ES-I3 (cell line): ENCODE measurements at regions not wholly inside any gene's neighbourhood (a gene's known extent, or its start where the extent isn't known, plus 50 kb on each side); places are given as distances from the start of the nearest gene placed in this dataset.
"Not testable (repeated sequence)": the region's sequence is repeated elsewhere in the genome, so short reads cannot be mapped to it uniquely, and the experiment has no call there.

Experiments used
- H3K36me3 ChIP-seq: 2 replicates; pipeline ENCODE4 v1.6.1; 2013; ENCODE audit warnings: mild to moderate bottlenecking, low read length, control low read depth, moderate library complexity; ENCODE audit not compliant: insufficient read depth
- H3K4me1 ChIP-seq: 2 replicates; pipeline ENCODE4 v1.6.1; 2013; ENCODE audit warnings: mild to moderate bottlenecking, control low read depth, low read length; ENCODE audit not compliant: insufficient read depth
- H3K9ac ChIP-seq: 2 replicates; pipeline ENCODE4 v1.6.1; 2013; ENCODE audit warnings: low read depth, mild to moderate bottlenecking, low read length, moderate library complexity
- H3K9me3 ChIP-seq: 2 replicates; pipeline ENCODE4 v1.6.1; 2013; ENCODE audit warnings: mild to moderate bottlenecking, low read length, moderate library complexity; ENCODE audit not compliant: control insufficient read depth, insufficient read depth

- Histone ChIP-seq H3K36me3 (no peaks in the 10 kb centered on the region), H3K9me3 (no peaks in the 10 kb centered on the region), H3K9ac (no peak overlapping the region), H3K4me1 (no peaks in the 10 kb centered on the region)
These were observed 1678.6 kb upstream of the CELF4 start for GRCh38 chr18:39244242-39244641.

- Histone ChIP-seq H3K4me1 (no peaks in the 10 kb centered on the region), H3K36me3 (no peaks in the 10 kb centered on the region), H3K9ac (no peak overlapping the region), H3K9me3 (no peaks in the 10 kb centered on the region)
These were observed 1675.9 kb upstream of the CELF4 start for GRCh38 chr18:39241534-39241933.

GRCh38 chr18:39238981-39239660 is 1673.5 kb upstream of the CELF4 start:
- 0 out of 2 replicates have a peak, but pooled peaks cover 3% of the 10 kb centered on the region for H3K9me3 ChIP-seq
- no peaks in the 10 kb centered on the region for H3K4me1 ChIP-seq
- H3K9ac ChIP-seq, result no peak overlapping the region
- H3K36me3 ChIP-seq, result no peaks in the 10 kb centered on the region

- H3K9me3 ChIP-seq, result peaks cover 7% of the 10 kb centered on the region
- H3K9ac ChIP-seq, result no peak overlapping the region
- H3K36me3 ChIP-seq, result no peaks in the 10 kb centered on the region
- no peaks in the 10 kb centered on the region for H3K4me1 ChIP-seq
These were observed 1669.6 kb upstream of the CELF4 start for GRCh38 chr18:39235118-39235719.

- Histone ChIP-seq H3K36me3 (no peaks in the 10 kb centered on the region), H3K9ac (no peak overlapping the region), H3K9me3 (peaks cover 7% of the 10 kb centered on the region), H3K4me1 (no peaks in the 10 kb centered on the region)
These were observed 1667.3 kb upstream of the CELF4 start for GRCh38 chr18:39232937-39233336.

GRCh38 chr18:39232490-39232889 is 1666.9 kb upstream of the CELF4 start:
- H3K4me1 ChIP-seq, result no peaks in the 10 kb centered on the region
- no peaks in the 10 kb centered on the region for H3K36me3 ChIP-seq
- no peak overlapping the region for H3K9ac ChIP-seq
- H3K9me3 ChIP-seq, result peaks cover 7% of the 10 kb centered on the region

GRCh38 chr18:39230086-39230803 is 1664.6 kb upstream of the CELF4 start:
- peaks cover 7% of the 10 kb centered on the region for H3K9me3 ChIP-seq
- H3K36me3 ChIP-seq, result no peaks in the 10 kb centered on the region
- H3K9ac ChIP-seq, result no peak overlapping the region
- H3K4me1 ChIP-seq, result no peaks in the 10 kb centered on the region

GRCh38 chr18:39227769-39228168 is 1662.2 kb upstream of the CELF4 start:
- not testable (repeated sequence) for H3K4me1 ChIP-seq, H3K9ac ChIP-seq

GRCh38 chr18:39225373-39225772 is 1659.8 kb upstream of the CELF4 start:
- Histone ChIP-seq H3K9ac (no peak overlapping the region), H3K4me1 (no peaks in the 10 kb centered on the region), H3K9me3 (no peaks in the 10 kb centered on the region), H3K36me3 (no peaks in the 10 kb centered on the region)

More at GRCh38 chr18:39227769-39228168, 1662.2 kb upstream of the CELF4 start:
- not testable (repeated sequence) for H3K36me3 ChIP-seq, H3K9me3 ChIP-seq

- H3K9me3 ChIP-seq, result no peaks in the 10 kb centered on the region
These were observed 1657.7 kb upstream of the CELF4 start for GRCh38 chr18:39223283-39223682.

GRCh38 chr18:39215920-39216319 is 1650.3 kb upstream of the CELF4 start:
- no peak overlapping the region for H3K9ac ChIP-seq
- peaks cover 3% of the 10 kb centered on the region; the same call in 1 of the 2 replicates for H3K9me3 ChIP-seq
- no peaks in the 10 kb centered on the region; the same call in 1 of the 2 replicates for H3K36me3 ChIP-seq
- no peaks in the 10 kb centered on the region for H3K4me1 ChIP-seq

More at GRCh38 chr18:39223283-39223682, 1657.7 kb upstream of the CELF4 start:
- H3K9ac ChIP-seq, result no peak overlapping the region
- H3K4me1 ChIP-seq, result no peaks in the 10 kb centered on the region
- H3K36me3 ChIP-seq, result no peaks in the 10 kb centered on the region

- no peaks in the 10 kb centered on the region for H3K4me1 ChIP-seq
- H3K9me3 ChIP-seq, result peaks cover 3% of the 10 kb centered on the region; the same call in 1 of the 2 replicates
- H3K9ac ChIP-seq, result no peak overlapping the region
- H3K36me3 ChIP-seq, result no peaks in the 10 kb centered on the region; the same call in 1 of the 2 replicates
These were observed 1645.9 kb upstream of the CELF4 start for GRCh38 chr18:39211461-39211860.

GRCh38 chr18:39209173-39209572 is 1643.6 kb upstream of the CELF4 start:
- peaks cover 3% of the 10 kb centered on the region; the same call in 1 of the 2 replicates for H3K9me3 ChIP-seq
- peaks cover 5% of the 10 kb centered on the region for H3K4me1 ChIP-seq
- H3K9ac ChIP-seq, result no peak overlapping the region
- H3K36me3 ChIP-seq, result no peaks in the 10 kb centered on the region; the same call in 1 of the 2 replicates

- H3K36me3 ChIP-seq, result no peaks in the 10 kb centered on the region; the same call in 1 of the 2 replicates
- H3K4me1 ChIP-seq, result peaks cover 5% of the 10 kb centered on the region
- no peaks in the 10 kb centered on the region; the same call in 1 of the 2 replicates for H3K9me3 ChIP-seq
- H3K9ac ChIP-seq, result no peak overlapping the region
These were observed 1643.1 kb upstream of the CELF4 start for GRCh38 chr18:39208729-39209128.
